Neuronal stem cell (in vitro differentiated cells): ENCODE measurements at regions not wholly inside any gene's neighbourhood (a gene's known extent, or its start where the extent isn't known, plus 50 kb on each side); places are given as distances from the start of the nearest gene placed in this dataset.

Experiments used
- DNase-seq: peaks from one replicate; pipeline ENCODE4 v3.0.0-alpha.2; 2013; ENCODE audit warnings: low spot score
- H2AFZ ChIP-seq: one replicate; pipeline ENCODE4 v1.6.1; 2013; ENCODE audit warnings: mild to moderate bottlenecking, low read length, inconsistent platforms
- H2AK5ac ChIP-seq: 2 replicates; pipeline ENCODE4 v1.6.1; 2013; ENCODE audit warnings: low read depth, mild to moderate bottlenecking, inconsistent platforms, low read length, moderate library complexity, mixed read lengths
- H2BK120ac ChIP-seq: 2 replicates; pipeline ENCODE4 v1.6.1; 2013; ENCODE audit warnings: low read depth, mild to moderate bottlenecking, inconsistent platforms, low read length, moderate library complexity, mixed read lengths
- H2BK12ac ChIP-seq: one replicate; pipeline ENCODE4 v1.6.1; 2013; ENCODE audit warnings: low read length, inconsistent platforms
- H2BK15ac ChIP-seq: 2 replicates; pipeline ENCODE4 v1.6.1; 2013; ENCODE audit warnings: mild to moderate bottlenecking, low read length, inconsistent platforms, mixed read lengths
- H2BK5ac ChIP-seq: one replicate; pipeline ENCODE4 v1.6.1; 2013; ENCODE audit warnings: inconsistent platforms, mild to moderate bottlenecking, low read length, moderate library complexity
- H3K14ac ChIP-seq: one replicate; pipeline ENCODE4 v1.6.1; 2013; ENCODE audit warnings: low read length, inconsistent platforms
- H3K18ac ChIP-seq: 2 replicates; pipeline ENCODE4 v1.6.1; 2013; ENCODE audit warnings: low read length, inconsistent platforms
- H3K23ac ChIP-seq: 2 replicates; pipeline ENCODE4 v1.6.1; 2013; ENCODE audit warnings: low read depth, mild to moderate bottlenecking, mixed read lengths, low read length, inconsistent platforms; ENCODE audit not compliant: poor library complexity
- H3K27ac ChIP-seq: replicated peaks from 3 replicates; pipeline ENCODE4 v1.5.1; 2013; ENCODE audit warnings: low read length, inconsistent platforms
- H3K27me3 ChIP-seq, 3 experiments: 2 replicates each; pipeline ENCODE4 v1.6.1; 2013; ENCODE audit warnings: low read length in 3 of 3, mild to moderate bottlenecking in 2 of 3, inconsistent platforms in 1 of 3, low read depth in 1 of 3, mixed read lengths in 1 of 3, moderate library complexity in 1 of 3; ENCODE audit not compliant: control insufficient read depth in 3 of 3, insufficient read depth in 3 of 3
- H3K36me3 ChIP-seq, 2 donors: replicated peaks in 1 of 2; 2 replicates each; pipeline ENCODE4 v1.6.1; 2013; ENCODE audit warnings: low read length in 2 of 2; ENCODE audit not compliant: control insufficient read depth in 2 of 2, insufficient read depth in 2 of 2
- H3K4ac ChIP-seq: 2 replicates; pipeline ENCODE4 v1.6.1; 2013; ENCODE audit warnings: inconsistent platforms, mild to moderate bottlenecking, low read length, moderate library complexity
- H3K4me1 ChIP-seq, 2 donors: 1 replicate in 1 of 2; 2 replicates in 1 of 2; pipeline ENCODE4 v1.6.1; 2013; ENCODE audit warnings: low read length in 2 of 2, low read depth in 1 of 2; ENCODE audit not compliant: control insufficient read depth in 2 of 2, insufficient read depth in 1 of 2
- H3K4me2 ChIP-seq: one replicate; pipeline ENCODE4 v1.6.1; 2013; ENCODE audit warnings: mild to moderate bottlenecking, low read length, inconsistent platforms; ENCODE audit not compliant: insufficient read depth, poor library complexity, severe bottlenecking
- H3K4me3 ChIP-seq, 2 donors: 2 replicates each; pipeline ENCODE4 v1.5.1; 2013; ENCODE audit warnings: low read length in 2 of 2, mild to moderate bottlenecking in 2 of 2, inconsistent platforms in 1 of 2, moderate library complexity in 1 of 2
- H3K79me1 ChIP-seq: one replicate; pipeline ENCODE4 v1.6.1; 2013; ENCODE audit warnings: low read depth, mild to moderate bottlenecking, inconsistent platforms, low read length, moderate library complexity
- H3K9ac ChIP-seq: one replicate; pipeline ENCODE4 v1.6.1; 2013; ENCODE audit warnings: mild to moderate bottlenecking, low read depth, low read length, inconsistent platforms; ENCODE audit not compliant: poor library complexity
- H3K9me3 ChIP-seq, 2 donors: replicated peaks in 1 of 2; 2 replicates each; pipeline versions ENCODE3 to v1.6.1; 2013; ENCODE audit warnings: low read length in 2 of 2, mild to moderate bottlenecking in 2 of 2, inconsistent platforms in 1 of 2, low read depth in 1 of 2, mixed read lengths in 1 of 2, moderate library complexity in 1 of 2; ENCODE audit not compliant: control insufficient read depth in 2 of 2, insufficient read depth in 1 of 2
- H4K8ac ChIP-seq: one replicate; pipeline ENCODE4 v1.6.1; 2013; ENCODE audit warnings: low read depth, mild to moderate bottlenecking, inconsistent platforms, low read length, moderate library complexity
- H4K91ac ChIP-seq: one replicate; pipeline ENCODE4 v1.6.1; 2013; ENCODE audit warnings: low read length, low read depth, mild to moderate bottlenecking, inconsistent platforms; ENCODE audit not compliant: poor library complexity
- WGBS, 2 donors: extraction: QIAGEN DNeasy Blood & Tissue Kit; methylation state at CpG; one replicate each; pipeline ENCODE4 v1.1.7; 2013; ENCODE audit warnings: missing lambda C conversion rate in 2 of 2, mixed read lengths in 1 of 2; ENCODE audit not compliant: insufficient read length in 2 of 2, insufficient replicate concordance in 1 of 2; ENCODE audit errors: extremely low coverage in 2 of 2; 5-methylcytosine and 5-hydroxymethylcytosine counted together

DNA sequence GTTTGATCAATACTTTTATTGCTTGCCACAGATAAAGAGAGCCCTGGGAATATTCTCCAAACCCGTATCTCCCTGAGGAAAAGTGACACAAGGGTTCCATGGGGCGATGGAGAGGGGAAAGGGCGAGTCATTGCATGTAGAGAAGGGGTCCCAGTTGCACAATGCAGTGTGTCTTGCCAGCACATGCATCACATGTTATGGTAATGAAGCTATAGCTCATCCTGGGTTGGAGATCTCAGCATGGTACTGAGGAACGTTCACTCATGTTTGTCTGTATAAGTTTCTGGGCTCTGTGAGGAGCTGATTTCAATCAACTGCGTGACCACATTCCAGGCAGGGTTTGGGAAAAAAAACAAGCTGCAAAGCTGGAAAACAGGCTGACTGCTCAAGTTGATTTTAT is 220.7 kb upstream of the MC4R start:
- no peak overlapping the region for H2BK12ac ChIP-seq
- no peaks in the 10 kb centered on the region for H3K9me3 ChIP-seq
- whole genome bisulfite sequencing, 2 donors, result no CpG with 5 or more reads among the region's 5 CpGs
- no peak for DNase-seq
- no peak overlapping the region for H4K91ac ChIP-seq
- H3K9ac ChIP-seq, result no peak overlapping the region
- no peak overlapping the region for H3K14ac ChIP-seq
- H2BK120ac ChIP-seq, result no peak overlapping the region
- H2AK5ac ChIP-seq, result no peak overlapping the region
- no peaks in the 10 kb centered on the region for H3K36me3 ChIP-seq
- no peak overlapping the region for H3K23ac ChIP-seq
- no peaks in the 10 kb centered on the region for H3K27me3 ChIP-seq
- no peak overlapping the region for H3K4ac ChIP-seq
- peaks cover 0 to 2% of the 10 kb centered on the region in 2 donors for H3K4me1 ChIP-seq
- no peak overlapping the region for H2BK5ac ChIP-seq
- H3K27ac ChIP-seq, result no peak overlapping the region
- H3K79me1 ChIP-seq, result no peaks in the 10 kb centered on the region
- no peak overlapping the region for H2AFZ ChIP-seq
- H3K18ac ChIP-seq, result no peak overlapping the region
- no peak overlapping the region for H4K8ac ChIP-seq
- no peak overlapping the region for H3K4me3 ChIP-seq
- no peak overlapping the region for H2BK15ac ChIP-seq
- H3K4me2 ChIP-seq, result no peak overlapping the region

- H3K4ac ChIP-seq, result no peak overlapping the region
- no peak overlapping the region for H3K18ac ChIP-seq
- H2AK5ac ChIP-seq, result no peak overlapping the region
- no peaks in the 10 kb centered on the region for H3K79me1 ChIP-seq
- H2AFZ ChIP-seq, result no peak overlapping the region
- H2BK120ac ChIP-seq, result no peak overlapping the region
- no peaks in the 10 kb centered on the region for H3K36me3 ChIP-seq
- H3K27ac ChIP-seq, result no peak overlapping the region
- no peaks in the 10 kb centered on the region for H3K9me3 ChIP-seq
- H3K14ac ChIP-seq, result no peak overlapping the region
- H3K4me1 ChIP-seq, result peaks cover 0 to 2% of the 10 kb centered on the region in 2 donors
- H3K9ac ChIP-seq, result no peak overlapping the region
- no peak overlapping the region for H3K4me3 ChIP-seq
- H4K91ac ChIP-seq, result no peak overlapping the region
- H4K8ac ChIP-seq, result no peak overlapping the region
- H3K27me3 ChIP-seq, result no peaks in the 10 kb centered on the region
- no peak overlapping the region for H2BK15ac ChIP-seq
- H2BK12ac ChIP-seq, result no peak overlapping the region
- H3K23ac ChIP-seq, result no peak overlapping the region
- WGBS, 2 donors, result no CpG with 5 or more reads among the region's 3 CpGs
- H2BK5ac ChIP-seq, result no peak overlapping the region
- no peak for DNase-seq
- no peak overlapping the region for H3K4me2 ChIP-seq
Observed at GRCh38 chr18:60596928-60597327, 224.4 kb upstream of the MC4R start.

DNA sequence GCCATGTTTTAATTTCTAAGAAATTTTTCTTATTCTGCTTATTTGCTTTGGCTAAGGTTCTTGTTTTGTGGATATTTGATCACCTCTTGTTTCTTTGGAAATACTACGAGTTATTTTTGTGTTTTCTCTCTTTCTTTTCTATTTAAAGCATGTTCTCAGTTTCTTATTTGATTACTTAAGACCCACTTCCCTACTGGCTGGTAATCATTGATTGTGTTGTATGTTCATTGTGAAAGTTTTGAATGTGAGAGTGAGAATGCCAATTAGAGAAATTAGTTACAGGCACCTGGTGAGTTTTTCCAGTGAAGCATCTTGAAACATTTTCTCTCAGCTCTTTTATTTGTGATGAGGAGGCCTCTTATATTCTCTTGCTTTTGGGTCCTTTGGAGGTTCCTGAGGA is 226.7 kb upstream of the MC4R start:
- DNase-seq, result no peak
- Histone ChIP-seq H3K14ac (no peak overlapping the region), H3K27ac (no peak overlapping the region), H3K4me3 (no peak overlapping the region), H4K8ac (no peak overlapping the region), H3K36me3 (no peaks in the 10 kb centered on the region), H3K18ac (no peak overlapping the region), H2BK15ac (no peak overlapping the region), H3K9ac (no peak overlapping the region), H3K23ac (no peak overlapping the region), H2BK12ac (no peak overlapping the region), H3K4me2 (no peak overlapping the region), H3K27me3 (no peaks in the 10 kb centered on the region), H3K4me1 (no peaks in the 10 kb centered on the region), H3K79me1 (no peaks in the 10 kb centered on the region), H2AFZ (no peak overlapping the region), H3K9me3 (no peaks in the 10 kb centered on the region), H3K4ac (no peak overlapping the region), H2BK120ac (no peak overlapping the region), H2AK5ac (no peak overlapping the region), H4K91ac (no peak overlapping the region), H2BK5ac (no peak overlapping the region)
- WGBS, 2 donors, result no CpG with 5 or more reads among the region's 1 CpG

DNA sequence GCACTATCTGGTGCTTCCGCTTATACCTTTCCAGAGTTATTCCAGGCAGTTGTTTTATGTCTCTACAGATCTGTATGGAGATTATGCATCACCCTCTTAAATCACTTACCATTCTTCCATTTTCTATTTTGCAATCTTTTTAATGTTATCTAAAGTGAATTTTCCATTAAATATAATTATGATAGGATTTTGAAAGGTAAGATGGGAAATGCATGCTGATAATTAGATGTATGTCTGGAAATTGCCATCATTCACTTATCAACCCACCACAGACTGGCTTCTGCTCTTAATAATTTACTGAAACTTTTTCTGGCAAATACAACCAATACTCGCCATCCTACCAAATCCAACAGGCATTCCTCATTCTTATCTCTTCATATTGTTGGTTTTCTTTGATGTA is 227.4 kb upstream of the MC4R start:
- Histone ChIP-seq H3K9ac (no peak overlapping the region), H2BK120ac (no peak overlapping the region), H2AFZ (no peak overlapping the region), H3K36me3 (no peaks in the 10 kb centered on the region), H3K23ac (no peak overlapping the region), H3K4me1 (no peaks in the 10 kb centered on the region), H3K27me3 (no peaks in the 10 kb centered on the region), H3K9me3 (no peaks in the 10 kb centered on the region), H3K27ac (no peak overlapping the region), H4K91ac (no peak overlapping the region), H3K14ac (no peak overlapping the region), H2BK5ac (no peak overlapping the region), H3K4ac (no peak overlapping the region), H3K79me1 (no peaks in the 10 kb centered on the region), H4K8ac (no peak overlapping the region), H2AK5ac (no peak overlapping the region), H2BK12ac (no peak overlapping the region), H2BK15ac (no peak overlapping the region), H3K4me3 (no peak overlapping the region), H3K4me2 (no peak overlapping the region), H3K18ac (no peak overlapping the region)
- no peak for DNase-seq
- no CpG with 5 or more reads among the region's 2 CpGs for WGBS, 2 donors
